ENCODE measurements at regions not wholly inside any gene's neighbourhood (a gene's known extent, or its start where the extent isn't known, plus 50 kb on each side); places are given as distances from the start of the nearest gene placed in this dataset.

GRCh38 chr15:66865622-66866611 lies 163.9 kb downstream of the SMAD6 start:
- H3K4me1 ChIP-seq (ENCODE audit: insufficient read depth, low read length, severe bottlenecking): peaks cover 15% of the 10 kb centered on the region
- H3F3A ChIP-seq (ENCODE audit: insufficient read depth, low read length): no peaks in the 10 kb centered on the region
- H3K9me2 ChIP-seq (ENCODE audit: low read depth, low read length): no peaks in the 10 kb centered on the region
- H3K27me3 ChIP-seq (ENCODE audit: insufficient read depth, low read length): no peaks in the 10 kb centered on the region; the same call in 1 of the 2 replicates
- TF ChIP-seq CTCF (IDR thresholded peaks at IDR 0.05; ENCODE audit: low read length) (no peak), EZH2 (IDR thresholded peaks at IDR 0.05; ENCODE audit: borderline replicate concordance, low read length) (no peak)
- no peaks in the 10 kb centered on the region for H3K79me2 ChIP-seq (ENCODE audit: insufficient read depth, low read length)
- peak overlapping the region; percentile 31 for H3K4me3 ChIP-seq (ENCODE audit: low read depth, low read length, poor library complexity, severe bottlenecking)
- H2AFZ ChIP-seq (ENCODE audit: low read length): no peak overlapping the region
- H3K27ac ChIP-seq (ENCODE audit: low read depth, low read length, poor library complexity, severe bottlenecking): peak overlapping the region; percentile 68
- no peaks in the 10 kb centered on the region for H3K36me3 ChIP-seq (ENCODE audit: insufficient read depth, low read length)
- H3K4me2 ChIP-seq (ENCODE audit: low read length): peak overlapping the region; percentile 49
- H4K20me1 ChIP-seq (ENCODE audit: insufficient read depth, low read length): no peaks in the 10 kb centered on the region
- no peaks in the 10 kb centered on the region for H3K9me3 ChIP-seq (ENCODE audit: low read length)
- no peak overlapping the region for H3K9ac ChIP-seq (ENCODE audit: low read length)

DNA sequence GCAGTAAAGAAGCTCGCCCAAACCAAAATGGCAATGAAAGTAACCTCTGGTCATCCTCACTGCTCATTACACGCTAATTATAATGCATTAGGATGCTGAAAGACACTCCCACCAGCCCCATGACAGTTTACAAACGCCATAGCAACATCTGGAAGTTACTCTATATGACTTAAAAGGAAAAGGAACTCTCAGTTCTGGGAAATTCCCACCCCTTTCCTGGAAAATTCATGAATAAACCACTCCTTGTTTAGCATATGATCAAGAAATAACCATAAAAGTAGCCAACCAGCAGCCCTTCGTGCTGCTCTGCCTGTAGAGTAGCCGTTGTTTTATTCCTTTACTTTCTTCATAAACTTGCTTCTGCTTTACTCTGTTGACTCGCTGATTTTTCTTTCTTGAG lies 164.6 kb downstream of the SMAD6 start:
- Histone ChIP-seq H3K36me3 (ENCODE audit: insufficient read depth, low read length) (no peaks in the 10 kb centered on the region), H3K4me2 (ENCODE audit: low read length) (peak overlapping the region; percentile 49), H3K4me3 (ENCODE audit: low read depth, low read length, poor library complexity, severe bottlenecking) (peak overlapping the region; percentile 31), H3K79me2 (ENCODE audit: insufficient read depth, low read length) (no peaks in the 10 kb centered on the region), H3K9me3 (ENCODE audit: low read length) (no peaks in the 10 kb centered on the region), H2AFZ (ENCODE audit: low read length) (no peak overlapping the region), H3K9ac (ENCODE audit: low read length) (no peak overlapping the region), H3K27ac (ENCODE audit: low read depth, low read length, poor library complexity, severe bottlenecking) (peak overlapping the region; percentile 60), H4K20me1 (ENCODE audit: insufficient read depth, low read length) (no peaks in the 10 kb centered on the region), H3K27me3 (ENCODE audit: insufficient read depth, low read length) (no peaks in the 10 kb centered on the region; the same call in 1 of the 2 replicates), H3F3A (ENCODE audit: insufficient read depth, low read length) (no peaks in the 10 kb centered on the region), H3K4me1 (ENCODE audit: insufficient read depth, low read length, severe bottlenecking) (peaks cover 15% of the 10 kb centered on the region), H3K9me2 (ENCODE audit: low read depth, low read length) (no peaks in the 10 kb centered on the region)
- TF ChIP-seq EZH2 (IDR thresholded peaks at IDR 0.05; ENCODE audit: borderline replicate concordance, low read length) (no peak), CTCF (IDR thresholded peaks at IDR 0.05; ENCODE audit: low read length) (no peak)

DNA sequence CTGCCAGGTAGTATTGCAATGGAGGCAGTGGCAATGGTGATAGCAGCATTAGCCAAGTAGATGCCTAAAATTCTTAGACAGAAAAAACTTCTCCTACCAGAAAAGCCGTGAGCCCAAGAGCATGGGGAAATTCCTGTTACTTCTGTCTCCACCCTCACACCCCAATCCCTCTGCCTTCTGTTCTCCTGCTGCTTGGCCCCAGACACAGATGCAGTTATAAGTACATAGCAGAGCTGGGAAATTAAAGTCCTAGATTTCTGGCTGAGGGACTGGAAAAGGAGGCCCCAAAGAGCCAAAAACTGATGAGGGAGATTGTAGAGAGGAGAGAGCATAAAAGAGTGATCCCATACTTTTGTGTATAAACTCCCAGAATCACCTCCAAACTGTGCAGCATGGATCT lies 166.9 kb downstream of the SMAD6 start:
- Histone ChIP-seq H3K4me1 (ENCODE audit: insufficient read depth, low read length, severe bottlenecking) (peaks cover 15% of the 10 kb centered on the region), H3K9me3 (ENCODE audit: low read length) (no peaks in the 10 kb centered on the region), H3K27me3 (ENCODE audit: insufficient read depth, low read length) (no peaks in the 10 kb centered on the region; the same call in 1 of the 2 replicates), H3K4me3 (ENCODE audit: low read depth, low read length, poor library complexity, severe bottlenecking) (no peak overlapping the region), H3K9me2 (ENCODE audit: low read depth, low read length) (no peaks in the 10 kb centered on the region), H2AFZ (ENCODE audit: low read length) (no peak overlapping the region), H3F3A (ENCODE audit: insufficient read depth, low read length) (no peaks in the 10 kb centered on the region), H3K36me3 (ENCODE audit: insufficient read depth, low read length) (no peaks in the 10 kb centered on the region), H3K79me2 (ENCODE audit: insufficient read depth, low read length) (no peaks in the 10 kb centered on the region), H3K9ac (ENCODE audit: low read length) (no peak overlapping the region), H4K20me1 (ENCODE audit: insufficient read depth, low read length) (no peaks in the 10 kb centered on the region), H3K4me2 (ENCODE audit: low read length) (no peak overlapping the region), H3K27ac (ENCODE audit: low read depth, low read length, poor library complexity, severe bottlenecking) (no peak overlapping the region)
- TF ChIP-seq EZH2 (IDR thresholded peaks at IDR 0.05; ENCODE audit: borderline replicate concordance, low read length) (no peak), CTCF (IDR thresholded peaks at IDR 0.05; ENCODE audit: low read length) (no peak)
